Medulla oblongata (tissue), 1 donor: ENCODE measurements at regions not wholly inside any gene's neighbourhood (a gene's known extent, or its start where the extent isn't known, plus 50 kb on each side); places are given as distances from the start of the nearest gene placed in this dataset.

ENCODE experiments used
- DNase-seq: peaks from one replicate; pipeline ENCODE4 v3.0.0-alpha.2; 2015; ENCODE audit errors: extremely low spot score

- DNase-seq = no peak
These were observed 205.7 kb upstream of the FAM83B start for GRCh38 chr6:54640911-54641310.

GRCh38 chr6:54646069-54646950 lies 200.3 kb upstream of the FAM83B start:
- DNase-seq = peak; percentile 6

GRCh38 chr6:54646951-54647664 lies 199.5 kb upstream of the FAM83B start:
- no peak for DNase-seq

- no peak for DNase-seq
These were observed 192.2 kb upstream of the FAM83B start for GRCh38 chr6:54654381-54654780.

- no peak for DNase-seq
These were observed 191.4 kb upstream of the FAM83B start for GRCh38 chr6:54655162-54655561.

GRCh38 chr6:54665278-54665677 lies 181.3 kb upstream of the FAM83B start:
- DNase-seq = no peak

GRCh38 chr6:54680531-54680930 lies 166.0 kb upstream of the FAM83B start:
- no peak for DNase-seq

- no peak for DNase-seq
These were observed 165.3 kb upstream of the FAM83B start for GRCh38 chr6:54681267-54681666.

- no peak for DNase-seq
These were observed 164.6 kb upstream of the FAM83B start for GRCh38 chr6:54681987-54682386.

GRCh38 chr6:54689620-54690019 lies 157.0 kb upstream of the FAM83B start:
- DNase-seq = no peak

GRCh38 chr6:54690596-54690995 lies 156.0 kb upstream of the FAM83B start:
- no peak for DNase-seq

- DNase-seq = no peak
These were observed 151.5 kb upstream of the FAM83B start for GRCh38 chr6:54694928-54695532.

- peak; percentile 9 for DNase-seq
These were observed 150.8 kb upstream of the FAM83B start for GRCh38 chr6:54695815-54696214.

- peak; percentile 29 for DNase-seq
These were observed 149.1 kb upstream of the FAM83B start for GRCh38 chr6:54697424-54697823.

GRCh38 chr6:54698974-54699373 lies 147.6 kb upstream of the FAM83B start:
- DNase-seq = no peak

GRCh38 chr6:54700158-54700557 lies 146.4 kb upstream of the FAM83B start:
- DNase-seq = no peak

- no peak for DNase-seq
These were observed 143.8 kb upstream of the FAM83B start for GRCh38 chr6:54702772-54703171.

GRCh38 chr6:54706391-54706790 lies 140.2 kb upstream of the FAM83B start:
- no peak for DNase-seq

- DNase-seq = no peak
These were observed 139.5 kb upstream of the FAM83B start for GRCh38 chr6:54706844-54707605.

GRCh38 chr6:54710456-54710855 lies 136.1 kb upstream of the FAM83B start:
- DNase-seq = no peak

- no peak for DNase-seq
These were observed 130.6 kb upstream of the FAM83B start for GRCh38 chr6:54716010-54716409.

GRCh38 chr6:54716877-54717276 lies 129.7 kb upstream of the FAM83B start:
- DNase-seq = no peak
